ENCODE measurements at regions not wholly inside any gene's neighbourhood (a gene's known extent, or its start where the extent isn't known, plus 50 kb on each side); places are given as distances from the start of the nearest gene placed in this dataset.

GRCh38 chr14:59096303-59096702 lies 92.2 kb upstream of the DAAM1 start:
- H3K9ac ChIP-seq (ENCODE audit: low read length): no peak overlapping the region
- BruUV-seq (replicated peaks): no TSS peak
- H3K4me2 ChIP-seq (ENCODE audit: low read length): no peak overlapping the region
- ChIA-PET RAD21 (ENCODE audit: low non-redundant PET in 1 of 2, low total read pairs in 2 of 2, uncharacterized antibody in 2 of 2, unreplicated experiment in 2 of 2) (no interaction called here), POLR2A (no interaction called here), CTCF (no interaction called here)
- H3K79me2 ChIP-seq (ENCODE audit: insufficient read depth, low read length): no peaks in the 10 kb centered on the region
- H3K9me3 ChIP-seq (ENCODE audit: control insufficient read depth in 1 of 2, insufficient read depth in 1 of 2, low read depth in 1 of 2, low read length in 2 of 2): no peaks in the 10 kb centered on the region
- no peak overlapping the region for H3K27ac ChIP-seq (ENCODE audit: low read depth, low read length)
- H3K27me3 ChIP-seq (ENCODE audit: insufficient read depth, low read length): no peaks in the 10 kb centered on the region
- H3K9me2 ChIP-seq (ENCODE audit: insufficient read depth): no peaks in the 10 kb centered on the region; the same call in 1 of the 2 replicates
- DNase-seq (ENCODE audit: low read depth, low spot score) (no peak), ATAC-seq (no peak)
- no peak overlapping the region for H2AFZ ChIP-seq (ENCODE audit: low read depth, low read length, poor library complexity, severe bottlenecking)
- no peaks in the 10 kb centered on the region for H3K36me3 ChIP-seq (ENCODE audit: control insufficient read depth in 1 of 2, insufficient read depth in 2 of 2, low read length in 2 of 2)
- intact Hi-C loops (cut with micrococcal nuclease): no loop called here
- TF ChIP-seq SIN3A (IDR thresholded peaks at IDR 0.05; ENCODE audit: low read depth) (no peak), EGR1 (IDR thresholded peaks at IDR 0.05; ENCODE audit: low read depth) (no peak), REST (IDR thresholded peaks at IDR 0.05; ENCODE audit: low read depth) (no peak), RAD21 (IDR thresholded peaks at IDR 0.05; ENCODE audit: low read depth) (no peak), POLR2A (IDR thresholded peaks at IDR 0.05; ENCODE audit: borderline replicate concordance, extremely low read depth, insufficient read depth, insufficient read length) (no peak), EZH2phosphoT487 (IDR thresholded peaks at IDR 0.05; ENCODE audit: borderline replicate concordance) (no peak), CEBPB (IDR thresholded peaks at IDR 0.05; ENCODE audit: low read depth) (no peak), ZFX (IDR thresholded peaks at IDR 0.05) (no peak), POLR2AphosphoS5 (IDR thresholded peaks at IDR 0.05; ENCODE audit: low read depth, low read length) (no peak), JUND (IDR thresholded peaks at IDR 0.05) (no peak), MAX (IDR thresholded peaks at IDR 0.05) (no peak), FOSL1 (IDR thresholded peaks at IDR 0.05; ENCODE audit: low read depth) (no peak), SRF (IDR thresholded peaks at IDR 0.05; ENCODE audit: low read depth) (no peak), CTCF (IDR thresholded peaks at IDR 0.05 in 2 of 3, conservative IDR thresholded peaks at IDR 0.05 in 1 of 3; ENCODE audit: borderline replicate concordance in 1 of 3, insufficient read depth in 1 of 3, low read depth in 2 of 3, low read length in 2 of 3) (no peak), ZNF274 (IDR thresholded peaks at IDR 0.05; ENCODE audit: low read depth, low read length) (no peak), CBX3 (IDR thresholded peaks at IDR 0.05; ENCODE audit: low read depth) (no peak), ATF3 (IDR thresholded peaks at IDR 0.05) (no peak), TCF7L2 (IDR thresholded peaks at IDR 0.05; ENCODE audit: borderline replicate concordance, extremely low read depth, insufficient read depth, insufficient read length) (no peak), EZH2 (IDR thresholded peaks at IDR 0.05) (no peak)
- peaks cover 0 to 6% of the 10 kb centered on the region in 2 experiments; a peak in 1 of 4 replicates for H3K4me1 ChIP-seq (ENCODE audit: control insufficient read depth in 1 of 2, insufficient read depth in 2 of 2, low read length in 2 of 2)
- H3K4me3 ChIP-seq (replicated peaks in 1 of 2; ENCODE audit: low read depth in 1 of 2, low read length in 2 of 2): no peak overlapping the region
- no peaks in the 10 kb centered on the region for H4K20me1 ChIP-seq (ENCODE audit: insufficient read depth)
